H1 (cell line): ENCODE measurements at regions not wholly inside any gene's neighbourhood (a gene's known extent, or its start where the extent isn't known, plus 50 kb on each side); places are given as distances from the start of the nearest gene placed in this dataset.

Experiments used
- CHD7 ChIP-seq: fragments of 300-600 bp; sonication (generic); IDR thresholded peaks from 2 replicates; pipeline ENCODE4 v1.7.1; 2012; ENCODE audit warnings: low read length, moderate library complexity, mild to moderate bottlenecking, inconsistent platforms; ENCODE audit not compliant: insufficient replicate concordance
- HDAC2 ChIP-seq, 2 experiments: fragments of 300-600 bp in 1 of 2; sonication (generic) in 1 of 2; IDR thresholded peaks; 2 replicates each; pipeline ENCODE4 v1.6.1; 2011 to 2012; ENCODE audit warnings: low read depth in 2 of 2, low read length in 2 of 2, mild to moderate bottlenecking in 2 of 2, moderate library complexity in 2 of 2, borderline replicate concordance in 1 of 2, inconsistent platforms in 1 of 2

DNA sequence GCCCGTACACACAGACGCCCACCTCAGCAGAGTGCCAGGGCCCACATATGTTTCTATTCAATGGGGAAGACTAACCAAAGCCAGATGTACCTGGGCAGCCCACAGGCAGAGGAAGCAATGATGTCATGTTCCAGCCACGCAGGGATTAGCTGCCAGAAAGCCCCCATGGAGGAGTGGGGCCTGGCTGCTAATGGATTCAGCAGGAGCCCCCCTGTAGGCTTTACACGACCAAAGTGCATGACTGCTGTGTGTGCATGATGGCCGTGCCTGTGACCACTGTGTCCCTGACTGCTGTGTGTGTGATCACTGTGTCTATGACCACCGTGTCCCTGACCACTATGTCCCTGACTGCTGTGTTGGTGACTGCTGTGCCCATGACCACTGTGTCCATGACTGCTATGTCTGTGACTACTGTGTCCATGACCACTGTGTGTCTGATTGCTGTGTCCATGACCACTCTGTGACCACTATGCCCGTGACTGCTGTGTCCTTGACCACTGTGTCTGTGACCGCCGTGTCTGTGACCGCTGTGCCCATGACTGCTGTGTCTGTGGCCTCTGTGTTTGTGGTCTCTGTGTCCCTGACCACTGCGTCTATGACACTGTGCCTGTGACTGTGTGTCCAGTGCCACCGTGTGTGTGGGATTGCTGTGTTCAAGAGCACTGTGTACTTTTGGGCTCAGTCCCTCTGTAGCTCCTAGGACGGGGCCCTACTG, 409.3 kb downstream of the RPS24 start (continued):
- TF ChIP-seq CHD7 (no peak), HDAC2 (IDR thresholded peaks at IDR 0.05; ENCODE audit: borderline replicate concordance in 1 of 2, low read depth in 2 of 2, low read length in 2 of 2) (no peak)
